ENCODE measurements at regions not wholly inside any gene's neighbourhood (a gene's known extent, or its start where the extent isn't known, plus 50 kb on each side); places are given as distances from the start of the nearest gene placed in this dataset.

- Mint-ChIP-seq H3K27me3 (peaks cover 8% of the 10 kb centered on the region), H3K36me3 (ENCODE audit: low read depth) (no peaks in the 10 kb centered on the region), H3K9me3 (peaks cover 4% of the 10 kb centered on the region), H3K4me3 (no peak overlapping the region), H3K4me1 (no peaks in the 10 kb centered on the region), H3K27ac (no peak overlapping the region)
- no peak for ATAC-seq (replicated peaks)
These were observed 130.2 kb downstream of the VAPA start for GRCh38 chr18:10044054-10044453.

DNA sequence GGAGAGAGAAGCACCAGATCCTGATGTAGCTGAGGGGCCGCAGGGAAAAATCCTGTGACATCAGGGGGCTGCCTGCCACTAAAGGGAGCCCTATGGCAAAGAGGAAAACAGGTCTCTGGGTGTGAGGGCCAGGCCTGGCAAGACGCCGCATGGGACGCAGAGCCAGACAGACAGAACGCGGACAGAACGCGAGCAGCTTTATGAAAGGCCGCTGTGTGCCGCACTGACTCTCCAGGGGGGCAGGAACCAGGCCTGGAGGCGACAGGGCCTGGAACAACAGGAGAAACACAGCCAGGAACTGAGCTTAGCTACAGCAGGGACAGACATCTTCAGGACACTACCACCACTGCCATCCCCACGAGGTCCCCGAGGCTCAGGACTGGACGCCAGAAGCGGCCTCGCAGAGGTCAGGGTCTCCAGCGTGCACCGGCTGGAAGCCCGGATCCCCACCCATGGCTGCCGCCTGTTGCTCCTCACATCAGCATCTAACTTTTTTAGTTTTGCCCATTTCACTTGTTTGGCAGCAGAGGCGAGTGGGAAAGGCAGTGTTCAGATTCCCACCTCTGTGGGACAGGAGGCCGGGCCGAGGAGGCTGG lies 131.6 kb downstream of the VAPA start:
- no peak overlapping the region for H3K27ac Mint-ChIP-seq
- peaks cover 8% of the 10 kb centered on the region for H3K27me3 Mint-ChIP-seq
- no peaks in the 10 kb centered on the region for H3K36me3 Mint-ChIP-seq (ENCODE audit: low read depth)
- no peaks in the 10 kb centered on the region for H3K4me1 Mint-ChIP-seq
- H3K4me3 Mint-ChIP-seq, result no peak overlapping the region
- ATAC-seq (replicated peaks), result no peak
- H3K9me3 Mint-ChIP-seq, result peaks cover 4% of the 10 kb centered on the region

DNA sequence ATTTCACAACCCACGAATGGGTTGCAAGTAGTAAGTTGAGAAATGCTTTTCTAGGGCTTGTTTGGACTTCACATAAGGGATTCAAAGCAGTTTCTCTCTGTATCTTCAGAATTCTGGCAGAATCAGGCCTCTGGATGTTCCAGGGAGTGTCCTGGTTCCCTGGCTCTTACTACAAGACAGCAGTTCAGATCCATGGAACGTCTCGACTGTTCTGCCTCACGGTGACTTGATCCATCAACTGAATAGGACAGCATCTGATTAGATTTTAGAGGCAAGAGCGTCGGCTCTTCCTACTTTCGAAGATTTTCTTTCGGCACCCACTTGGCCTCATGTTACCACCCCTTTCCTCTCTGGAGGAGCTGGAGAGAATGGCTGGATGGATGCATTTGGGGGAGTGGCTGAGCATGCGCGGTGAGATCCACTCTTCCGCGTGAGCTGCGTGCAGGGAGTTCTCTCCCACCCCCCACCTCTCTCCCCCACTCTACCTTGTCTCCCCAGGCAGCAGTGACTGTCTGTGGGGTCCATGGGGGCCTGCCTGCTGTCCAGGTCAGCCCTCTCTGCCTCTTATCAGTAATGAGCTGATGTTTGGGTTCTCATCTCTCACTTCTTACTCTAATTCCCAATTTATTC lies 132.5 kb downstream of the VAPA start:
- no peak overlapping the region for H3K4me3 Mint-ChIP-seq

DNA sequence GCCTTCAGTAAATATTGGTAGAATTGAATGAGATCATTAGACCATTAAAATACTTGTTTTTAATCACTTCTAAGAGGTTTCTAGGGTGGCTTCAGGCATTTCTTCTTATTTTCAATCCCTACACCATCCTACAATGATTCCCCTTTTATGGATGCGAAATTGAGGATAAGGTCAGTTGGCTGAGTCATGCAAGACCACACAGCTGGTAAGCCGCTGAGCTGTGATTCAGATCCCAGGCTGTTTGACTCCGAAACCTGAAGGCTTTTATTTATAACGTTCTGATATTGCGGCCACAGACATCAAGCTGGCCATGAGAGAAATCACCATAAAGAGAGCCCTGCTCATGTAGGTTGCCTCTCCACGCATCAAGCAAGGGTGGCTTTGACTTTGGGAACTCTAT lies 133.4 kb downstream of the VAPA start:
- H3K27me3 Mint-ChIP-seq, result peaks cover 8% of the 10 kb centered on the region
- no peaks in the 10 kb centered on the region for H3K9me3 Mint-ChIP-seq
- no peaks in the 10 kb centered on the region for H3K4me1 Mint-ChIP-seq
- H3K27ac Mint-ChIP-seq, result no peak overlapping the region
- no peak for ATAC-seq (replicated peaks)
- H3K4me3 Mint-ChIP-seq, result no peak overlapping the region
- no peaks in the 10 kb centered on the region for H3K36me3 Mint-ChIP-seq (ENCODE audit: low read depth)

More for the DNA sequence above, 132.5 kb downstream of the VAPA start:
- Mint-ChIP-seq H3K4me1 (no peaks in the 10 kb centered on the region), H3K9me3 (peaks cover 4% of the 10 kb centered on the region), H3K27me3 (peaks cover 8% of the 10 kb centered on the region), H3K36me3 (ENCODE audit: low read depth) (no peaks in the 10 kb centered on the region), H3K27ac (no peak overlapping the region)
- no peak for ATAC-seq (replicated peaks)

DNA sequence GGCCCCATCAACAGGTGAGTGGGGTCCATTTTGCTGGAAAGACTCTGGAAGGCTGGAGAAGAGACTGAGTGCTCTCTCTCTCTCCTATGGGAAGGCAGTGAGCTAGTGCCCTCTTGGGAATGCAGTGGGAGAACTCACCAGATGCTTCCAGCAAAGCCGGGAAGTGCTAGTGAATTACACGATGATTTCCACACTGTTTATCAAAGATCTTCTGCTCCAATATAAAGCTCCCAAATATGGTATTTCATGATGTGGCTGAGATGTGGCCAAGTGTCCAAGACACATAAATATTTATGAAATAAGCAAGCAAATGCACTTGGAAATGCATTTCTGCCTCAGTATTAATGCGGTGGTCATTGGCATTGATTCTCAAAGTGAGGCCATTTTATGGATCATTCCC lies 135.9 kb downstream of the VAPA start:
- ATAC-seq (replicated peaks), result no peak
- H3K4me3 Mint-ChIP-seq, result no peak overlapping the region
- H3K27ac Mint-ChIP-seq, result no peak overlapping the region
- no peaks in the 10 kb centered on the region for H3K9me3 Mint-ChIP-seq
- H3K27me3 Mint-ChIP-seq, result peaks cover 8% of the 10 kb centered on the region
- H3K4me1 Mint-ChIP-seq, result no peaks in the 10 kb centered on the region
- no peaks in the 10 kb centered on the region for H3K36me3 Mint-ChIP-seq (ENCODE audit: low read depth)

GRCh38 chr18:10050956-10051355 lies 137.1 kb downstream of the VAPA start:
- no peak for ATAC-seq (replicated peaks)
- Mint-ChIP-seq H3K4me3 (no peak overlapping the region), H3K9me3 (no peaks in the 10 kb centered on the region), H3K4me1 (no peaks in the 10 kb centered on the region), H3K27ac (no peak overlapping the region), H3K27me3 (peaks cover 4% of the 10 kb centered on the region), H3K36me3 (ENCODE audit: low read depth) (no peaks in the 10 kb centered on the region)

GRCh38 chr18:10051877-10052631 lies 138.2 kb downstream of the VAPA start:
- H3K27ac Mint-ChIP-seq, result no peak overlapping the region
- H3K36me3 Mint-ChIP-seq (ENCODE audit: low read depth), result no peaks in the 10 kb centered on the region
- no peaks in the 10 kb centered on the region for H3K9me3 Mint-ChIP-seq
- no peaks in the 10 kb centered on the region for H3K4me1 Mint-ChIP-seq
- H3K4me3 Mint-ChIP-seq, result no peak overlapping the region
- ATAC-seq (replicated peaks), result no peak
- H3K27me3 Mint-ChIP-seq, result peaks cover 4% of the 10 kb centered on the region

DNA sequence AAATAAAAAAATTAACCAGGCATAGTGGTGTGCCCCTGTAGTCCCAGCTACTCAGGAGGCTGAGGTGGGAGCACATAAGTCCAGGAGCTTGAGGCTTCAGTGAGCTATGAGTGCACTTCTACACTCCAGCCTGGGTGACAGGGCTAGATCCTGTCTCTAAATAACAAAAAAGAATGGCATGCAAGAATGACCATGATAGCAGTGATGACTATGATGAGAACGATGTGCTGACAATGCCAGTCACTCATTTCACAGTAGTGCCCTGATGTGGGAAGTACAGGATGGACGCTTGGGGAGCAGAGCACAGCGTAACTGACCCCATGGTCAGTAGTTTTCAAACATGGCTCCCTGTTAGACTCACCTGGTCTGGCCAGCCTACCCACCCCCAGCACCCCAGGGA lies 139.1 kb downstream of the VAPA start:
- peaks cover 4% of the 10 kb centered on the region for H3K27me3 Mint-ChIP-seq
- H3K9me3 Mint-ChIP-seq, result no peaks in the 10 kb centered on the region
- no peak for ATAC-seq (replicated peaks)
- H3K36me3 Mint-ChIP-seq (ENCODE audit: low read depth), result no peaks in the 10 kb centered on the region
- no peak overlapping the region for H3K27ac Mint-ChIP-seq
- no peaks in the 10 kb centered on the region for H3K4me1 Mint-ChIP-seq
- no peak overlapping the region for H3K4me3 Mint-ChIP-seq

- ATAC-seq (replicated peaks), result no peak
- H3K4me3 Mint-ChIP-seq, result no peak overlapping the region
- no peaks in the 10 kb centered on the region for H3K4me1 Mint-ChIP-seq
- no peaks in the 10 kb centered on the region for H3K9me3 Mint-ChIP-seq
- no peaks in the 10 kb centered on the region for H3K36me3 Mint-ChIP-seq (ENCODE audit: low read depth)
- no peaks in the 10 kb centered on the region for H3K27me3 Mint-ChIP-seq
- no peak overlapping the region for H3K27ac Mint-ChIP-seq
These were observed 140.0 kb downstream of the VAPA start for GRCh38 chr18:10053861-10054260.

DNA sequence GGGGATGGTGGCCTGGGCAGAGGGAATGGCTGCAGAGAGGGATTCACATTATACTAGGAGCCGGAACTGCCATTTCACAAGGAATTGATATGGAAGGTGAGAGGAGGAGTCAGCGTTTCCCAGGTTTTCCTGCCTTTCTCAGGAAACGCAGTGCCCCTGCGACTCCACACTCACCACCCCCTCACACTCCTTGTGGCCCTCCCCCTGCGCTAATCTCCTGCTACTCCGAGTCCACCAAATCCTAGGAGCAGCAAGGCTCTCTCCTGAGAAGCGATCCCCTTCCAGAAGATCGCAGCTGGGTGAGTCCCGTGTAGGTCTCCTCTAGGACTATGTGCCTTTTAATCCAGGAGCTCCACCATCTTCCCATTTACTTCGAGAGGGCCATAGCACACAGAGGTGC lies 140.6 kb downstream of the VAPA start:
- Mint-ChIP-seq H3K4me1 (no peaks in the 10 kb centered on the region), H3K4me3 (no peak overlapping the region), H3K9me3 (no peaks in the 10 kb centered on the region), H3K27me3 (no peaks in the 10 kb centered on the region), H3K27ac (no peak overlapping the region), H3K36me3 (ENCODE audit: low read depth) (no peaks in the 10 kb centered on the region)
- no peak for ATAC-seq (replicated peaks)

DNA sequence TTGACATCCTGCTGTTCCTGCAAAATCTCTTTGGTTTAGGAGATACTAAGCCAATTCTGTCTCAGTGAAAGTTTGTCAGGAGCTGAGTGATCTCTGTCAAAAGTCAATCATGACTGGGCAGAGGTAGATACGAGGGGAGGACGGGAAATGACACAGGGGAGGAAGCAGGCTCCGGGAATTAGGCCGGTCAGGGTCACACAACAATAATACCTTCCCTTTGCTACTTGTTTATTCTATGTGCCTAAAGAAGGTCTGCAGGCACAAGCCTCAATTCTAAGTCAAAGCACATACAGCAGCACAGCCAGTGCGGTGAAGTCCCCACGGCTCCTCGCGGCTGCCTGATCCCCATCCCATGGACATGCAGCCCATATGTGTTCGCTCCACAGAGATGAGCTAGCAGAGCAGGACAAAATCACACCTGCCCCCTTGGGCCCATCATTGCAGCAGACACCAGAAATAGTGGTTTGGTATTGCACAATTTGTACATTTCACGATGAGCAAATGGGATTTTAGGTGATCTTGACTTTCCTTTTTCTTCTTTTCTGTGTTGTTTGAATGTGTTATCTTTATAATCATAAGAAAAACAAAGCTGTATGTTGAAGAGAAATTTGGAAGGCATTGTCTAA lies 141.4 kb downstream of the VAPA start:
- no peak for ATAC-seq (replicated peaks)
- H3K4me3 Mint-ChIP-seq, result no peak overlapping the region
- no peaks in the 10 kb centered on the region for H3K27me3 Mint-ChIP-seq
- no peaks in the 10 kb centered on the region for H3K4me1 Mint-ChIP-seq
- no peaks in the 10 kb centered on the region for H3K36me3 Mint-ChIP-seq (ENCODE audit: low read depth)
- no peak overlapping the region for H3K27ac Mint-ChIP-seq
- no peaks in the 10 kb centered on the region for H3K9me3 Mint-ChIP-seq

DNA sequence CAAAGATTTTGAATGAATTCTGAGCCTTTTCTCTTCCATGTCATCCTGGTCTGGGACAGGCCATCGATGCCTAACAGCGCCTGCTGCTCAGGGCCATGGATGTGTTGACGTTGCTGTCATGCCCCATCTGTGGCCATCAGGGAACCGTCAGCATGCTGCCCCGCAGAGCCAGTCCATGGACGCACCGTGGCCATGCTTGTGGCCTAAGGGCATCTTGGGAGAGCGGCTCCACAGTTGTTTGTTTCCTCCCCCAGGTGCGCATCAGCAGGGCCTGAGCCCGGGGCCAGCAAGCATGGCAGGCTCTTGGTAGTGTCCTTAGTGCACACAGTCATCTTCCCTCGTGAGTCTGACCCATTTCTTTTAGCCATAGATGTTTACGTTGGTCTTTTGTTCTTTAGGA lies 142.7 kb downstream of the VAPA start:
- no peak overlapping the region for H3K4me3 Mint-ChIP-seq
- H3K36me3 Mint-ChIP-seq (ENCODE audit: low read depth), result no peaks in the 10 kb centered on the region
- no peak for ATAC-seq (replicated peaks)

DNA sequence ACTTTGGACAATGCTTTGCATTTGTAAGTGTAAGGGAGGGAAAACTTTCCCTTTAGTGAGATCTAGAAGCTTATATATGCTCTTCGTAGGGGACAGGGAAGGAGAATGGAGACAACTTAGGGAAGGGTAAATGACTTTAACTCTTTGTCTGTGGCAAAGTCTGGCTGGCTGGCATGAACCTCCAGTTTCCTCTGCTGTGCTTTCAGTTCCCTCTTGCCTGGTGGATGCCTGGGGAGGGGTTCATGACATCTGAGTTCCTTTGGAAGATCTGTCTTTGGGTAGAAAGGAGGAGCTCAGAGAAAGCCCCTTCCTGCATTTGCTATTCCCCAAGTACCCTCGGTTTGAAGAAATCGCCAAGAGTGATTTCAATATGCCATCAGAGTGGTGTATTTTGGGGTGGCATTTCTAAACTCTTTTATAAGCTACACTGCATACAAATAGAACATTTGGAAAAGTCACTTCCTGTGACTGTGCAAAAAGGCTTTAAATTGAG lies 143.6 kb downstream of the VAPA start:
- Mint-ChIP-seq H3K36me3 (ENCODE audit: low read depth) (no peaks in the 10 kb centered on the region), H3K4me1 (no peaks in the 10 kb centered on the region), H3K9me3 (no peaks in the 10 kb centered on the region), H3K27me3 (no peaks in the 10 kb centered on the region), H3K4me3 (no peak overlapping the region), H3K27ac (no peak overlapping the region)
- no peak for ATAC-seq (replicated peaks)

More for the DNA sequence above, 142.7 kb downstream of the VAPA start:
- Mint-ChIP-seq H3K27me3 (no peaks in the 10 kb centered on the region), H3K9me3 (no peaks in the 10 kb centered on the region), H3K27ac (no peak overlapping the region), H3K4me1 (no peaks in the 10 kb centered on the region)

GRCh38 chr18:10057894-10058791 lies 144.3 kb downstream of the VAPA start:
- no peak for ATAC-seq (replicated peaks)
- H3K27ac Mint-ChIP-seq, result no peak overlapping the region

More at GRCh38 chr18:10057894-10058791, 144.3 kb downstream of the VAPA start:
- H3K36me3 Mint-ChIP-seq (ENCODE audit: low read depth), result no peaks in the 10 kb centered on the region
- no peaks in the 10 kb centered on the region for H3K4me1 Mint-ChIP-seq
- H3K27me3 Mint-ChIP-seq, result no peaks in the 10 kb centered on the region
- no peak overlapping the region for H3K4me3 Mint-ChIP-seq
- no peaks in the 10 kb centered on the region for H3K9me3 Mint-ChIP-seq
